DMS53 (cell line): ENCODE measurements at regions not wholly inside any gene's neighbourhood (a gene's known extent, or its start where the extent isn't known, plus 50 kb on each side); places are given as distances from the start of the nearest gene placed in this dataset.
"Not testable (repeated sequence)": the region's sequence is repeated elsewhere in the genome, so short reads cannot be mapped to it uniquely, and the experiment has no call there.

Experiments used
- DNase-seq: peaks from one replicate; lab custom pipeline; 2025; lab: John Stamatoyannopoulos, UW

- no peak for DNase-seq
These were observed 264.9 kb downstream of the CCER1 start for GRCh38 chr12:90690120-90690519.

DNA sequence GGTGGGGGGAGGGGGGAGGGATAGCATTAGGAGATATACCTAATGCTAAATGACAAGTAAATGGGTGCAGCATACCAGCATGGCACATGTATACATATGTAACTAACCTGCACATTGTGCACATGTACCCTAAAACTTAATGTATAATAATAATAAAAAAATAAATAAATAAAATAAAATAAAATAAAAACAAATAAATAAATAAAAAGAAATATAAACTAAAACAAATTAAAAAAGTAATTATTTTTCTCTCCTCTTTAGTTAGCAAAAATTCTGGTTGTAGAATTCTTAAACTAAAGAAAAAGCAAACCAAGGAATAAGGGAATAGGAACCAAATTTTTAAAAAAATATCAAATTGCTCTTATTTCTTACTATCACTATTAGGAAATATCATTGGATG lies 267.3 kb downstream of the CCER1 start:
- DNase-seq: not testable (repeated sequence)

- no peak for DNase-seq
These were observed 271.1 kb downstream of the CCER1 start for GRCh38 chr12:90683871-90684270.

DNA sequence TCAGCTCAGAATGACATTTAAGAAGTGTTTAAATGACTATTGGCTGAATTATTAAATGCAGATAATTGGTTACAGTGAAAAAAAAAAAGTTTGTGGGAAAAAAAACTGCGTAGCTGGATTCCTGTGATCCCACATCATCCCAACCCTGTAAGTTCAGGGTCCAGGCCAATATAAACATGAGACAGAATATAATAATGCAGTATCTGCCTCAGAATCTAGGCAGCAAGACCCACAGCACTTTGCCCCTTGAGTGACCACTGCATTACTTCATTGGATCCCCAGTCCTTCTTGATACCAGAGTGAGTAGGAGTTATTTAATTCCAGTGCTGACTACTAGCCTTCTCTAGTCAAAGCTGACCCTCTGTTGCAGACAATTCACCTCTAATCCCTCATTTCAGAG lies 272.6 kb downstream of the CCER1 start:
- no peak for DNase-seq

GRCh38 chr12:90679674-90680073 lies 275.3 kb downstream of the CCER1 start:
- no peak for DNase-seq

GRCh38 chr12:90677552-90677951 lies 277.4 kb downstream of the CCER1 start:
- DNase-seq: no peak

DNA sequence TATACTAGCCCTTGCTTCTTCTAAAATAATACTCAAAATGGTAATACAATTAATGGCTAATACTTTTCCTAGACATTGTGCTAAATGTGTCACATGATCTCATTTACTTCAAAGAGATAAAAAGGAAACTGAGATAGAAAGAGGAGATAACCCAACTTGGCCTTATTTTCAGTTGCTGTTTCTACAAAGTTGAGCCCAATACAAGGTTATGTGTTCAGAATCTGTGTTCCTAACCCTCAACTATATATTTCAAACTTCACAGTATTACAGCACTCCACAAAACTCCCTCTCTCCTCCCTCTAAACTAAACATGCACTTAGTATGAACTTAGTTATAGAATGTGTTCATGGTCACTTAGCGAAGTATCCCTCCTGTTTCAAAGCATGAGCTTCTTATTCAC lies 277.9 kb downstream of the CCER1 start:
- no peak for DNase-seq

DNA sequence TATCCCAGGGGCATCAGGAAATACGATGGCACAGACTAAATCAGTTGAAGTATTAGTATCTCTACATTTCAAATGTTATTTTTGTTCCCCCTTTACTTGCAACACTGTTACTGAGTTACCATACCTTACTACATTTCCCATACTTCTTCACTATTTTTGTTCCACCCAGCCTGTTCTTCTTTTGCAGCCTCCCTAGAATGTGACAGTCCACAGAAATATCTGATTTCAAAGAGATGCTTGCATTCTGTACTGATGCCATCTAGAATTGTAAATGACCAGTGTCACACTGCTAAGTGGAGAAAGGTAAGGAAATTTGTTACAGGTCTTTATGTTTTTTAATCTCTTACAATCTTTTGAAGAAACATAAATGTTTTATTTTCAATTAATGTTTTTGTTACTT lies 279.9 kb downstream of the CCER1 start:
- no peak for DNase-seq

- no peak for DNase-seq
These were observed 282.9 kb downstream of the CCER1 start for GRCh38 chr12:90672081-90672480.

DNA sequence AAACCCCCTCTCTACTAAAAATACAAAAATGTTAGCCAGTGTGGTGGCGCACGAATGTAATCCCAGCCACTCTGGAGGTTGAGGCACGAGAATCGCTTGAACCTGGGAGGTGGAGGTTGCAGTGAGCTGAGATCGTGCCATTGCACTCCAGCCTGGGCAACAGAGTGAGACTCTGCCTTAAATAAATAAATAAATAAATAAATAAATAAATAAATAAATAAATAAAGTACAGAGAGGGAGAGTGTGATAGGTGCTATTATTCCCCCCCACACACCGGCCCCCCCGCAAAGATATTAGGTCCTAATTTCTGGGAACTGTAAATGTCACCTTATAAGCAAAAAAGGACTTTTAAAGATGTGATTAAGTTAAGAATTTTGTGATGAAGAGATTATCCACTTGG lies 291.0 kb downstream of the CCER1 start:
- not testable (repeated sequence) for DNase-seq

- DNase-seq: no peak
These were observed 295.9 kb downstream of the CCER1 start for GRCh38 chr12:90659060-90659459.

DNA sequence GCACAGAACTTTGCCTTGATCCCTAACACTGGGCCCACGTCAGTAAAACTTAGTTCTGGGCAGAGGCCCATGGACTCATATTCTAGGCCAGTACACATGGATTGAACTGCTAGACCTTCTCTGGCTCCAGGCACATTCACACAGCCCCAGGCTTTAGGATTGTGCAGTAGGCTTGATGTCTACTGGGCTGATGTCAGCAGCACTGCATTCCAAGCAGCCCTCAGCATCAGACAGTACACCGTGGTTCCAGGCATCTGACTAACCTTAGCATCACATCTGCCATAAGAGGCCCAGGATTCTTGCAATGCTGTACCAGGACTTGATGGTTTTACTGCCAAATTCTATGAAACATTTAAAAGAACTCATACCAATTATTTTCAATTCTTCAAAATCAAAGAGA lies 301.9 kb downstream of the CCER1 start:
- no peak for DNase-seq

GRCh38 chr12:90652280-90652679 lies 302.7 kb downstream of the CCER1 start:
- peak; percentile 74 for DNase-seq

DNA sequence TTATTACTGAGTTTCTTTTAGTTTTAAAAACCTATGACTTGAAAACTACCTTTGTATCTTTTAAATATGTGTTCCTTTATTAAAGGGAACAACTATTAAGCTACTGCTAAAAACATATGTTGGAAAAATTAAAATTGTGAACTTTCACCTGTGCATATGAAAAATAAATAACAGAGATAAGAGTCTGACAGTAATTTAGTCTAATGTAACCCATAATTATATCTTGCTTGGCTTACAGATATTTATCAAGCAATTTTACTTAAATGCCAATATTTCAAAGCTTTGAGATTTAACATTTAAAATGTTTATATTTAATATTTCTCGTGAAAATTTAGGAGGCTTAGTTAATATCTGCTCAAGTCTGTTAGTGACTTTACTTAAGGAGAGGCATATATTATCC lies 309.8 kb downstream of the CCER1 start:
- DNase-seq: no peak

GRCh38 chr12:90631591-90632212 lies 323.3 kb downstream of the CCER1 start:
- DNase-seq: no peak

DNA sequence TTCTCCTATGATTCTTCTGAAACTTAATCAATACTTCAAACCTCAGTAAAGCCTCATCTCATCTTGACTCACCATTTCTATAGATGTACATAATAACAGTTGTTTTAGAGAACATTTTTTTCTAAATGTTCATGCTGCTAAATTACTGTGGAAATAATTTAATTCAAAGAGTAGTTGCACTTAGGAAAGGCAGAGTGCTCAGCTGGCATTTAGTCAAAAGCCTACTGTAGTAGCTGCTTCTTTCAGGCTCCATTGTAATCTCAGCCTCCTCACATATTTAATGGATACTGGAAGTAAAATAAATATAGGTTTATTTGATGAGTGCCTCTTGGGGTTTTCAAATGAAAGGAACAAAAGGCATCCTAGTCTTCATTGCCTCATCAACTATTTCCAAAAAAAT lies 325.0 kb downstream of the CCER1 start:
- DNase-seq: no peak

DNA sequence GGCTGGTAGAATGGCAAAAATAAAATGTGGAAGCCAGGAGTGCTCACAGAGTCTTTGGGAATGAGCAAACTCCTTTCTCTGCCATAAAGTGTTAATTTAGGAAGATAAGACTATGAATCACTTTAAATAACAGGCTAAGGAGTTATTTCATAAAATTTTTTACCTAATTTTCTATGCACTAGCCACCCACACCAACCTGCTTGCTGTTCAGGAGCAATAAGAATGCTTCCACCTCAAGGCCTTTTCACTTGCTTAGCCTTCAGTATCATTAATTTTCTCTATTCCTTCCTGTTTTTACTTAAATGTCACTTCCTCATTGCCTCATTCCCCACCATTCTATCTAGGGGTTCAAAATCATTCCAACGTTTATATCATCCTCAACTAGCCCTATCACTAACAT lies 326.8 kb downstream of the CCER1 start:
- DNase-seq: no peak

- DNase-seq: no peak
These were observed 327.6 kb downstream of the CCER1 start for GRCh38 chr12:90627180-90627896.

GRCh38 chr12:90622431-90622830 lies 332.5 kb downstream of the CCER1 start:
- DNase-seq: peak; percentile 49

DNA sequence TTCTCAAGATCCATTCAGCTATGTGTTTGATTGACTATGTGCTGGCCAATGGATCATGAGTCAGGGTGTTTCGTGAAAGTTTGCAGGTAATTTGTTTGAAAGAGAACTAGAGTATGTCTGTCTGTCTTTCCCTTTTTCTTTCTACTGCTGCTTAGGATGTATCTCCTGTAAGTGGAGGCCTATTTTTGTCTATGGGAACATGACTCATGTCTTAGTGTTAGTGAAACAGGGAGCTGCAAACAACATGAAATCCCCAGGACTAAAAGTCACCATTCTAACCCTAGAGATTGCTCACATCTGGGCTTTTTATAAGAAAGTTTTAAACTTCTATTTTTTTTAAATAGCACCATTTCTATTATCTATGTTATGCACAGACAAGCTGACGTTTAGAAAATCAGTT lies 333.0 kb downstream of the CCER1 start:
- peak; percentile 43 for DNase-seq

- no peak for DNase-seq
These were observed 335.0 kb downstream of the CCER1 start for GRCh38 chr12:90619943-90620342.

DNA sequence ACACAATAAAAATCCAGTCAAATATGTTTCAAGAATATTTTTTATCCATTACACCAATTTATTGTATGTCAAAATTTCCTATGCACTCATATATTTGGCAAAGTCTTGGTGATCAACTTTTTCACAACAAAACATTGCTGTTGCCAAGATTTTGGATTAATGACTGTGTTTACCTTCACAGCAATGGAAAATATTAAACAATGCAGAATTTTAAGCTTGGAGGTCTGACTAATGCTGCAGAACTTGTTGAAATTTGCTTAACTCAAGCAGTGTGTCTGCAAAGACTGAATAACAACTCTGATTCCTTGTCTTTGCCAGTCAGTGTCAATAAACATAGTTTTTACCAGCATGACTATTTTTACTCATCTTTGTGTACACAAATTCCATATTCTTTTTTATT lies 336.4 kb downstream of the CCER1 start:
- no peak for DNase-seq

DNA sequence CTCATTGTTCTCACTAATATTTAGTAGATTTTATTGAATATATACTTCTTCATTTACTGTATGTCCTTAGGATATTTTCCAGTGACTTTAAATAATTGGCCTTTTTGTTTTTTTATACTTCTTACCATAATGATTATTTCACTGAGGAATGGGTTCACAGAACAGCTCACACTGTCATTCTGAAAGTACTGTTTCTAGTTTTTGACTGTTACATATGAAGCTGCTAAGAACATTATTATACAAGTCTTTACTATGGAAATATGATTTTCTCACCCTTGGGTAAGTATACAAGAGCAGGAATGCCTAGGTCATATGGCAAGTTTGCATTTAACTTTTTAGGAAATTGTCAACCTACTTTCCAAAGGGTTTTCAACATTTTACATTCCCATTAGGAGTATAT lies 343.1 kb downstream of the CCER1 start:
- no peak for DNase-seq

GRCh38 chr12:90611048-90611447 lies 343.9 kb downstream of the CCER1 start:
- no peak for DNase-seq
